ENCODE measurements at regions not wholly inside any gene's neighbourhood (a gene's known extent, or its start where the extent isn't known, plus 50 kb on each side); places are given as distances from the start of the nearest gene placed in this dataset.

DNA sequence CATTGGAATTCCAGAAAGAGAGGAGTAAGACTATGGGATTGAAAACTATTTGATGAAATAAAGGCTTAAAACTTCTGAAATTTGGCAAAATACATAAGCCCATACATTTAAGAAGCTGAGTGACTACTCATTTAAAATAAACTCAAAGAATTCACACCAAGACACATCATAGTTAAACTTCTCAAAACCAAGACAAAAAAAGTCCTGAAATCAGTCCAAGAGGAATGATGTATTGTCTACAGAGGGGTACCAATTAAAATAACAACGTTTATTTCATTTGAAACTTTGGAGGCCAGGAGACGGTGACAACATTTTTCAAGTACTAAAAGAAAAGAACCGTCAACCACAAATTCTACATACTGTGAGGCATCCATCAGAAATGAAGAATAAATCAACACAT lies 841.4 kb upstream of the MAP3K7 start:
- TF ChIP-seq, protein P1, sequence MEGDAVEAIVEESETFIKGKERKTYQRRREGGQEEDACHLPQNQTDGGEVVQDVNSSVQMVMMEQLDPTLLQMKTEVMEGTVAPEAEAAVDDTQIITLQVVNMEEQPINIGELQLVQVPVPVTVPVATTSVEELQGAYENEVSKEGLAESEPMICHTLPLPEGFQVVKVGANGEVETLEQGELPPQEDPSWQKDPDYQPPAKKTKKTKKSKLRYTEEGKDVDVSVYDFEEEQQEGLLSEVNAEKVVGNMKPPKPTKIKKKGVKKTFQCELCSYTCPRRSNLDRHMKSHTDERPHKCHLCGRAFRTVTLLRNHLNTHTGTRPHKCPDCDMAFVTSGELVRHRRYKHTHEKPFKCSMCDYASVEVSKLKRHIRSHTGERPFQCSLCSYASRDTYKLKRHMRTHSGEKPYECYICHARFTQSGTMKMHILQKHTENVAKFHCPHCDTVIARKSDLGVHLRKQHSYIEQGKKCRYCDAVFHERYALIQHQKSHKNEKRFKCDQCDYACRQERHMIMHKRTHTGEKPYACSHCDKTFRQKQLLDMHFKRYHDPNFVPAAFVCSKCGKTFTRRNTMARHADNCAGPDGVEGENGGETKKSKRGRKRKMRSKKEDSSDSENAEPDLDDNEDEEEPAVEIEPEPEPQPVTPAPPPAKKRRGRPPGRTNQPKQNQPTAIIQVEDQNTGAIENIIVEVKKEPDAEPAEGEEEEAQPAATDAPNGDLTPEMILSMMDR (IDR thresholded peaks at IDR 0.05 in 2 of 3, conservative IDR thresholded peaks at IDR 0.05 in 1 of 3; ENCODE audit: control insufficient read depth in 2 of 3, extremely low read depth in 1 of 3, insufficient read depth in 1 of 3, low read depth in 3 of 3, low read length in 3 of 3) = no peak
- TF ChIP-seq NR2F1 (conservative IDR thresholded peaks at IDR 0.05) = no peak
- no peak for TF ChIP-seq TAF1 (IDR thresholded peaks at IDR 0.05; ENCODE audit: borderline replicate concordance, low read depth, low read length)

Data from GM12878 (cell line).